ENCODE measurements at regions not wholly inside any gene's neighbourhood (a gene's known extent, or its start where the extent isn't known, plus 50 kb on each side); places are given as distances from the start of the nearest gene placed in this dataset.

GRCh38 chr4:130699004-130699403 lies 1603.1 kb downstream of the C4orf33 start:
- Histone ChIP-seq H4K20me1 (ENCODE audit: insufficient read depth) (no peaks in the 10 kb centered on the region), H3K9me3 (ENCODE audit: low read length) (no peaks in the 10 kb centered on the region)

GRCh38 chr4:130703211-130703935 lies 1607.4 kb downstream of the C4orf33 start:
- H3K9me2 ChIP-seq (ENCODE audit: insufficient read depth, low read length) = no peaks in the 10 kb centered on the region
- no peak overlapping the region for H3K4me2 ChIP-seq (ENCODE audit: low read length)
- H4K20me1 ChIP-seq (ENCODE audit: insufficient read depth) = no peaks in the 10 kb centered on the region
- H3K79me2 ChIP-seq (replicated peaks; ENCODE audit: insufficient read depth, low read length) = no peaks in the 10 kb centered on the region
- no peak overlapping the region for H2AFZ ChIP-seq (ENCODE audit: low read depth, low read length)
- H3K9ac ChIP-seq (ENCODE audit: low read length) = no peak overlapping the region
- H3K27me3 ChIP-seq (ENCODE audit: insufficient read depth, low read depth, low read length) = no peaks in the 10 kb centered on the region
- H3K36me3 ChIP-seq (ENCODE audit: insufficient read depth, low read length) = no peaks in the 10 kb centered on the region
- H3F3A ChIP-seq (ENCODE audit: insufficient read depth, low read length, poor library complexity, severe bottlenecking) = no peaks in the 10 kb centered on the region
- no peak overlapping the region for H3K27ac ChIP-seq (ENCODE audit: low read length)
- H3K4me3 ChIP-seq (ENCODE audit: low read length) = no peak overlapping the region
- TF ChIP-seq RAD21 (conservative IDR thresholded peaks at IDR 0.05) (no peak), SMC3 (conservative IDR thresholded peaks at IDR 0.05; ENCODE audit: poor library complexity) (no peak), MXI1 (conservative IDR thresholded peaks at IDR 0.05; ENCODE audit: poor library complexity, severe bottlenecking) (no peak), POLR2AphosphoS5 (IDR thresholded peaks at IDR 0.05) (no peak), EP300 (conservative IDR thresholded peaks at IDR 0.05; ENCODE audit: poor library complexity, severe bottlenecking) (no peak), TAF1 (IDR thresholded peaks at IDR 0.05; ENCODE audit: low read depth) (no peak), EZH2 (IDR thresholded peaks at IDR 0.05; ENCODE audit: borderline replicate concordance, insufficient read depth, low read length, poor library complexity, severe bottlenecking) (no peak), CTCF (IDR thresholded peaks at IDR 0.05; ENCODE audit: poor library complexity, severe bottlenecking) (no peak)
- TF ChIP-seq, protein P1, sequence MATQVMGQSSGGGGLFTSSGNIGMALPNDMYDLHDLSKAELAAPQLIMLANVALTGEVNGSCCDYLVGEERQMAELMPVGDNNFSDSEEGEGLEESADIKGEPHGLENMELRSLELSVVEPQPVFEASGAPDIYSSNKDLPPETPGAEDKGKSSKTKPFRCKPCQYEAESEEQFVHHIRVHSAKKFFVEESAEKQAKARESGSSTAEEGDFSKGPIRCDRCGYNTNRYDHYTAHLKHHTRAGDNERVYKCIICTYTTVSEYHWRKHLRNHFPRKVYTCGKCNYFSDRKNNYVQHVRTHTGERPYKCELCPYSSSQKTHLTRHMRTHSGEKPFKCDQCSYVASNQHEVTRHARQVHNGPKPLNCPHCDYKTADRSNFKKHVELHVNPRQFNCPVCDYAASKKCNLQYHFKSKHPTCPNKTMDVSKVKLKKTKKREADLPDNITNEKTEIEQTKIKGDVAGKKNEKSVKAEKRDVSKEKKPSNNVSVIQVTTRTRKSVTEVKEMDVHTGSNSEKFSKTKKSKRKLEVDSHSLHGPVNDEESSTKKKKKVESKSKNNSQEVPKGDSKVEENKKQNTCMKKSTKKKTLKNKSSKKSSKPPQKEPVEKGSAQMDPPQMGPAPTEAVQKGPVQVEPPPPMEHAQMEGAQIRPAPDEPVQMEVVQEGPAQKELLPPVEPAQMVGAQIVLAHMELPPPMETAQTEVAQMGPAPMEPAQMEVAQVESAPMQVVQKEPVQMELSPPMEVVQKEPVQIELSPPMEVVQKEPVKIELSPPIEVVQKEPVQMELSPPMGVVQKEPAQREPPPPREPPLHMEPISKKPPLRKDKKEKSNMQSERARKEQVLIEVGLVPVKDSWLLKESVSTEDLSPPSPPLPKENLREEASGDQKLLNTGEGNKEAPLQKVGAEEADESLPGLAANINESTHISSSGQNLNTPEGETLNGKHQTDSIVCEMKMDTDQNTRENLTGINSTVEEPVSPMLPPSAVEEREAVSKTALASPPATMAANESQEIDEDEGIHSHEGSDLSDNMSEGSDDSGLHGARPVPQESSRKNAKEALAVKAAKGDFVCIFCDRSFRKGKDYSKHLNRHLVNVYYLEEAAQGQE (IDR thresholded peaks at IDR 0.05; ENCODE audit: borderline replicate concordance) = no peak
- H3K9me3 ChIP-seq (ENCODE audit: low read length) = no peaks in the 10 kb centered on the region

More at GRCh38 chr4:130699004-130699403, 1603.1 kb downstream of the C4orf33 start:
- Histone ChIP-seq H2AFZ (ENCODE audit: low read depth, low read length) (no peak overlapping the region), H3K79me2 (replicated peaks; ENCODE audit: insufficient read depth, low read length) (no peaks in the 10 kb centered on the region), H3K36me3 (ENCODE audit: insufficient read depth, low read length) (no peaks in the 10 kb centered on the region), H3K27ac (ENCODE audit: low read length) (no peak overlapping the region), H3K27me3 (ENCODE audit: insufficient read depth, low read depth, low read length) (no peaks in the 10 kb centered on the region), H3K9me2 (ENCODE audit: insufficient read depth, low read length) (no peaks in the 10 kb centered on the region), H3K9ac (ENCODE audit: low read length) (no peak overlapping the region), H3F3A (ENCODE audit: insufficient read depth, low read length, poor library complexity, severe bottlenecking) (no peaks in the 10 kb centered on the region), H3K4me3 (ENCODE audit: low read length) (no peak overlapping the region), H3K4me2 (ENCODE audit: low read length) (no peak overlapping the region)
- TF ChIP-seq CTCF (IDR thresholded peaks at IDR 0.05; ENCODE audit: poor library complexity, severe bottlenecking) (no peak), MXI1 (conservative IDR thresholded peaks at IDR 0.05; ENCODE audit: poor library complexity, severe bottlenecking) (no peak), RAD21 (conservative IDR thresholded peaks at IDR 0.05) (no peak), TAF1 (IDR thresholded peaks at IDR 0.05; ENCODE audit: low read depth) (no peak), EZH2 (IDR thresholded peaks at IDR 0.05; ENCODE audit: borderline replicate concordance, insufficient read depth, low read length, poor library complexity, severe bottlenecking) (no peak), EP300 (conservative IDR thresholded peaks at IDR 0.05; ENCODE audit: poor library complexity, severe bottlenecking) (no peak), POLR2AphosphoS5 (IDR thresholded peaks at IDR 0.05) (no peak)

Data from neural cell (in vitro differentiated cells).